ENCODE measurements at regions not wholly inside any gene's neighbourhood (a gene's known extent, or its start where the extent isn't known, plus 50 kb on each side); places are given as distances from the start of the nearest gene placed in this dataset.

DNA sequence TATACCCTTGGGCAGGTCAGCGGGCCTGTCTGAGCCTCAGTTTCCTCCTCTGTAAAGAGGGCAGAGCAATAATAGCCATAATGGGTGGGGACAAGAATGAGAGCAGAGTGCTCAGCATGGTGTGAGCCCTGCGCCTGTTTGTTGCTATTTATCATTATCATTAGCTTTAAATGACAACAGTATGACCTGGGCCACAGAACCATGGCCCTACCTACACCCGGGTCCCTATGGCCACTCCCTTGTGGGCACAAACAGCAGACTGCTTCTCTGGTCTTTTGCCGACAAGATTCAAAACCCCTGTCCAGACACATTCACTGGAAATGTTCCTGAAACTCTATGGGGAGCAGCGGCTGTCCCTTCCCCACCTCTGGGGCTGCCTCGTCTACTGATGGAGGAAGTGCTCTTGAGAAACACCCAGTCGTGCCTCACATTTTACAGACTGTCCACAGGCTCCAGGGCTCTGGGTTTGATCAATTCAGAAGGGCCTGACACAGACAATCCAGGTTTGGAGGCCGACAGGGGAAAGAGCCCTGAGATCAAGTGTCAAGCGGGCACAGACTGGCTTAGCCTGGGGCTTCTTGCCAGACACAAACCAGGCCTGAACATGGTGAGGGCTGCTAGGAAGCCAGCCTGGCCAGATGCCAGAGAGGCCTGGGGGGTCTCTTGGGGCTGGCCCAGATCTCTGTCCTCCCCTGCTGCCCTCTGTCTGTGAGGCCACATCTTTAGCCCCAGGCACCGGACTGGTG is 112.5 kb upstream of the CD82 start:
- ChIA-PET POLR2A (no interaction called here), CTCF (no interaction called here)
- H3K4me1 Mint-ChIP-seq: 0 out of 2 replicates have a peak, but pooled peaks cover 3% of the 10 kb centered on the region

DNA sequence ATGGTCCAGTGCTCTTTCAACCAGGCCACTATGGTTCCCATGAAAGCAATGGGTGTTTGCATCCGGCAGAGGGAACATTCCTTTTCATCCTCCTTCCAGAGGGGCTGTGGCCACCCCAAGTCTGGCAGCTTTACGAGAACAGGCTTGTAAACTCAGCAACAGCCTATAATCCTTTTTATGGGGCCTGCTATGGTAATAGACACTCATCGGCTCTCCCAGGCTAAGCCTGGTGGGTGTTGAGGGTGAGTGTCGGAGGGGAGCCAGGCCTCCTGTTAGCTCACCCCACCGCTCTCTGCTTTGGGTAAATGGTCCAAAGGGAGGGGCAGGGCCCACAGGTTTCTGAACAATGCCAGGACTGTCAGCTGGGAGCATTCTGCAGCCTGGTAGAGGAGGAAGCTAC is 111.6 kb upstream of the CD82 start:
- ChIA-PET POLR2A (no interaction called here), CTCF (interaction anchor here (0.6 kb wide), 1 partner anchor 27 kb away, joined by 3 read pairs; no protein-coding TSS in a partner anchor)
- DNase-seq (ENCODE audit: low spot score): no peak
- Mint-ChIP-seq H3K27ac (no peak overlapping the region), H3K4me3 (no peak overlapping the region), H3K27me3 (ENCODE audit: low read depth) (no peaks in the 10 kb centered on the region; the same call in none of the 2 replicates), H3K9me3 (no peaks in the 10 kb centered on the region), H3K4me1 (0 out of 2 replicates have a peak, but pooled peaks cover 3% of the 10 kb centered on the region), H3K36me3 (no peaks in the 10 kb centered on the region)
- no peak for ATAC-seq
- TF ChIP-seq EMX1 (CRISPR knock-in tag; IDR thresholded peaks at IDR 0.05) (no peak), ATF1 (CRISPR knock-in tag; IDR thresholded peaks at IDR 0.05) (no peak), NR3C1 (CRISPR knock-in tag; conservative IDR thresholded peaks at IDR 0.05; ENCODE audit: low read depth) (no peak), TEAD4 (CRISPR knock-in tag; IDR thresholded peaks at IDR 0.05) (no peak), ELF4 (CRISPR knock-in tag; IDR thresholded peaks at IDR 0.05; ENCODE audit: low read depth) (no peak), FOXP1 (CRISPR knock-in tag; IDR thresholded peaks at IDR 0.05; ENCODE audit: borderline replicate concordance) (no peak)
- TF ChIP-seq, protein P1, sequence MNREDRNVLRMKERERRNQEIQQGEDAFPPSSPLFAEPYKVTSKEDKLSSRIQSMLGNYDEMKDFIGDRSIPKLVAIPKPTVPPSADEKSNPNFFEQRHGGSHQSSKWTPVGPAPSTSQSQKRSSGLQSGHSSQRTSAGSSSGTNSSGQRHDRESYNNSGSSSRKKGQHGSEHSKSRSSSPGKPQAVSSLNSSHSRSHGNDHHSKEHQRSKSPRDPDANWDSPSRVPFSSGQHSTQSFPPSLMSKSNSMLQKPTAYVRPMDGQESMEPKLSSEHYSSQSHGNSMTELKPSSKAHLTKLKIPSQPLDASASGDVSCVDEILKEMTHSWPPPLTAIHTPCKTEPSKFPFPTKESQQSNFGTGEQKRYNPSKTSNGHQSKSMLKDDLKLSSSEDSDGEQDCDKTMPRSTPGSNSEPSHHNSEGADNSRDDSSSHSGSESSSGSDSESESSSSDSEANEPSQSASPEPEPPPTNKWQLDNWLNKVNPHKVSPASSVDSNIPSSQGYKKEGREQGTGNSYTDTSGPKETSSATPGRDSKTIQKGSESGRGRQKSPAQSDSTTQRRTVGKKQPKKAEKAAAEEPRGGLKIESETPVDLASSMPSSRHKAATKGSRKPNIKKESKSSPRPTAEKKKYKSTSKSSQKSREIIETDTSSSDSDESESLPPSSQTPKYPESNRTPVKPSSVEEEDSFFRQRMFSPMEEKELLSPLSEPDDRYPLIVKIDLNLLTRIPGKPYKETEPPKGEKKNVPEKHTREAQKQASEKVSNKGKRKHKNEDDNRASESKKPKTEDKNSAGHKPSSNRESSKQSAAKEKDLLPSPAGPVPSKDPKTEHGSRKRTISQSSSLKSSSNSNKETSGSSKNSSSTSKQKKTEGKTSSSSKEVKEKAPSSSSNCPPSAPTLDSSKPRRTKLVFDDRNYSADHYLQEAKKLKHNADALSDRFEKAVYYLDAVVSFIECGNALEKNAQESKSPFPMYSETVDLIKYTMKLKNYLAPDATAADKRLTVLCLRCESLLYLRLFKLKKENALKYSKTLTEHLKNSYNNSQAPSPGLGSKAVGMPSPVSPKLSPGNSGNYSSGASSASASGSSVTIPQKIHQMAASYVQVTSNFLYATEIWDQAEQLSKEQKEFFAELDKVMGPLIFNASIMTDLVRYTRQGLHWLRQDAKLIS (CRISPR knock-in tag; IDR thresholded peaks at IDR 0.05; ENCODE audit: borderline replicate concordance): no peak
- TF ChIP-seq, protein P2, sequence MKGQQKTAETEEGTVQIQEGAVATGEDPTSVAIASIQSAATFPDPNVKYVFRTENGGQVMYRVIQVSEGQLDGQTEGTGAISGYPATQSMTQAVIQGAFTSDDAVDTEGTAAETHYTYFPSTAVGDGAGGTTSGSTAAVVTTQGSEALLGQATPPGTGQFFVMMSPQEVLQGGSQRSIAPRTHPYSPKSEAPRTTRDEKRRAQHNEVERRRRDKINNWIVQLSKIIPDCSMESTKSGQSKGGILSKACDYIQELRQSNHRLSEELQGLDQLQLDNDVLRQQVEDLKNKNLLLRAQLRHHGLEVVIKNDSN (CRISPR knock-in tag; IDR thresholded peaks at IDR 0.05): no peak
- TF ChIP-seq, protein P3, sequence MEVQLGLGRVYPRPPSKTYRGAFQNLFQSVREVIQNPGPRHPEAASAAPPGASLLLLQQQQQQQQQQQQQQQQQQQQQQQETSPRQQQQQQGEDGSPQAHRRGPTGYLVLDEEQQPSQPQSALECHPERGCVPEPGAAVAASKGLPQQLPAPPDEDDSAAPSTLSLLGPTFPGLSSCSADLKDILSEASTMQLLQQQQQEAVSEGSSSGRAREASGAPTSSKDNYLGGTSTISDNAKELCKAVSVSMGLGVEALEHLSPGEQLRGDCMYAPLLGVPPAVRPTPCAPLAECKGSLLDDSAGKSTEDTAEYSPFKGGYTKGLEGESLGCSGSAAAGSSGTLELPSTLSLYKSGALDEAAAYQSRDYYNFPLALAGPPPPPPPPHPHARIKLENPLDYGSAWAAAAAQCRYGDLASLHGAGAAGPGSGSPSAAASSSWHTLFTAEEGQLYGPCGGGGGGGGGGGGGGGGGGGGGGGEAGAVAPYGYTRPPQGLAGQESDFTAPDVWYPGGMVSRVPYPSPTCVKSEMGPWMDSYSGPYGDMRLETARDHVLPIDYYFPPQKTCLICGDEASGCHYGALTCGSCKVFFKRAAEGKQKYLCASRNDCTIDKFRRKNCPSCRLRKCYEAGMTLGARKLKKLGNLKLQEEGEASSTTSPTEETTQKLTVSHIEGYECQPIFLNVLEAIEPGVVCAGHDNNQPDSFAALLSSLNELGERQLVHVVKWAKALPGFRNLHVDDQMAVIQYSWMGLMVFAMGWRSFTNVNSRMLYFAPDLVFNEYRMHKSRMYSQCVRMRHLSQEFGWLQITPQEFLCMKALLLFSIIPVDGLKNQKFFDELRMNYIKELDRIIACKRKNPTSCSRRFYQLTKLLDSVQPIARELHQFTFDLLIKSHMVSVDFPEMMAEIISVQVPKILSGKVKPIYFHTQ (CRISPR knock-in tag; IDR thresholded peaks at IDR 0.05): no peak
- TF ChIP-seq, protein P4, sequence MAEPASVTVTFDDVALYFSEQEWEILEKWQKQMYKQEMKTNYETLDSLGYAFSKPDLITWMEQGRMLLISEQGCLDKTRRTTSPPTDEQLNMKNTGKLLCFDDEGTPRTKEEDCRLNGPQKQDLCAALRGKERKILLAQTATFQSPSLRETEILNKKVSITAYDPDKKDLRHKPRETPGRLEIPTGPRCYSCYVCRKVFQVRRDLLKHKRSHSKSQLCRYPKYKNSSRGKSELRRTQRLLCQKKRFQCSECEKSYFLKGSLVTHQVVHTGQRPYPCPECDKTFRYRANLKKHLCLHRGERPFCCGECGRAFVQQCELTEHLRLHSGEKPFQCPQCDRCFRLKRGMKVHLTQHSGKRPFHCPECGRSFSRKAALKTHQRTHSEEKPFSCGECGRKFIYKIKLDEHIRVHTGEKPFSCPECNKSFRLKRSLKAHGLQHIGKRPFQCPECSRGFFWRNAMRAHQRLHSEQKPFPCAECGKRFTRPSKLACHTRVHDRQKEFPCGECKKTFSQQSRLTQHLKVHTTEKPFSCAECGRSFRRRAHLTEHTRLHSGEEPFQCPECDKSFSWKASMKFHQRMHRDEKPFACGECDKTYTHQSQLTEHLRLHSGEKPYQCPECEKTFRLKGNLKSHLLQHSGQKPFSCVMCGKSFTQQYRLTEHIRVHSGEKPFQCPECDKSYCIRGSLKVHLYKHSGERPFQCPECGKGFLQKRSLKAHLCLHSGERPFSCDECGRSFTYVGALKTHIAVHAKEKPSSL (CRISPR knock-in tag; conservative IDR thresholded peaks at IDR 0.05): no peak

More for the DNA sequence above, 112.5 kb upstream of the CD82 start:
- DNase-seq (ENCODE audit: low spot score) (no peak), ATAC-seq (no peak)
- H3K27me3 Mint-ChIP-seq (ENCODE audit: low read depth): no peaks in the 10 kb centered on the region; the same call in 1 of the 2 replicates
- H3K27ac Mint-ChIP-seq: no peak overlapping the region
- no peaks in the 10 kb centered on the region for H3K36me3 Mint-ChIP-seq
- H3K9me3 Mint-ChIP-seq: no peaks in the 10 kb centered on the region
- no peak for TF ChIP-seq GRHL2 (CRISPR knock-in tag; IDR thresholded peaks at IDR 0.05; ENCODE audit: insufficient replicate concordance, severe bottlenecking)
- no peak for TF ChIP-seq FOXJ3 (CRISPR knock-in tag; IDR thresholded peaks at IDR 0.05; ENCODE audit: borderline replicate concordance)
- TF ChIP-seq, protein P4 (CRISPR knock-in tag; conservative IDR thresholded peaks at IDR 0.05): no peak
- no peak for TF ChIP-seq ZNF317 (CRISPR knock-in tag; IDR thresholded peaks at IDR 0.05; ENCODE audit: borderline replicate concordance, low read depth)
- no peak for TF ChIP-seq MYBL2 (CRISPR knock-in tag; IDR thresholded peaks at IDR 0.05)
- no peak for TF ChIP-seq ATF1 (CRISPR knock-in tag; IDR thresholded peaks at IDR 0.05)
- no peak for TF ChIP-seq HMGA2 (CRISPR knock-in tag; IDR thresholded peaks at IDR 0.05)
- no peak for TF ChIP-seq FOXP1 (CRISPR knock-in tag; IDR thresholded peaks at IDR 0.05; ENCODE audit: borderline replicate concordance)
- TF ChIP-seq, protein P2 (CRISPR knock-in tag; IDR thresholded peaks at IDR 0.05): no peak
- H3K4me3 Mint-ChIP-seq: no peak overlapping the region
